ENCODE measurements at regions not wholly inside any gene's neighbourhood (a gene's known extent, or its start where the extent isn't known, plus 50 kb on each side); places are given as distances from the start of the nearest gene placed in this dataset.
"Not testable (repeated sequence)": the region's sequence is repeated elsewhere in the genome, so short reads cannot be mapped to it uniquely, and the experiment has no call there.

DNA sequence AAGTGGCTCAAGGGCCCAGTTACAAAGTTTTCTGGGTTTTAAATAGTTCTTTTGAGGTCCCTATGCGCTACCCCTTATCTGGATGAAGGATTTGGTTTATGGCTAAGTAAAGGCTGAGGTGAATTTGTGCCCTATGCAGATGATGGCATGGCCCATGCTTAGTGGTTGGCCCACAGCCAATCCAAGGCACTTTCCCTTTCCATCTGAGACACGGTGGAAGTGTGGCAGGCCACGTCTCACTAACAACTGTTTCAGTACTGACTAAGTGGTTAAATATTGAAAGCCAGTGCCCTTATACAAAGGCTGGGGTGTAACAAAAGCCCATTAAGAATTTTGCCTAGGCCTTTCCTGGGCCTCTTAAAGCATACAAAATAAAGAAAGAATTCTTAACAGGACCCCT, 260.3 kb downstream of the ZNF37A start:
- H3K27ac ChIP-seq (ENCODE audit: low read depth, low read length), result not testable (repeated sequence)
- 61 to 89% (median 79%) methylated on average over 3 of the region's 3 CpGs for WGBS, 3 donors

DNA sequence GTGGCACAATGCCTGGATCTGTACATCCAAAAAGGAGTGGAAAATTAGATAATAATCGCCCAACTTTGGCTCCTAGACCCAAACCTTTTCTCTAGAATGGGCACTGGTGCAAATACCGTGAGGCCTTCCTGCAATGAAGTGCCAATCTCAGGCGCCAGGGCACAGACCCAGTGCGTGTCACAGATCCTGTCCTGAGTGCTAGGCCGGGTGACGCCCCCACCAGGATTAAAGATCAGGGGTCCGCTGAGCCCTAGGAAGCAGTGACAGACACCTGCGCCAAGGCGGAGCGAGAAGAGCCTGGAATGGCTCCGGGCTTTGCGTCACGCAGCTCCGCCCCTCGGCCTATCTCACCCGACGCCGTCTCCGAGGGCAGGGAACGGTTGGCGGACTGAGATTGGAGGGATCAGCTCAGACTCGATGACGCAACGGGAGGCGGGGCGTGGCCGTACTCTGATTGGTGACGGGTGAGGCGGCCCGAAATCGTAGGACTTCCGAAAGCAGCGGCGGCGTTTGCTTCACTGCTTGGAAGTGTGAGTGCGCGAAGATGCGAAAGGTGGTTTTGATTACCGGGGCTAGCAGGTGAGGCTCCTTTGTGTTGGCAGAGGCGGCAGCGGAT, 261.9 kb downstream of the ZNF37A start:
- H3K27ac ChIP-seq (ENCODE audit: low read depth, low read length), result not testable (repeated sequence)
- 3 to 6% (median 4%) methylated on average over 26 to 35 of the region's 41 CpGs for WGBS, 3 donors

DNA sequence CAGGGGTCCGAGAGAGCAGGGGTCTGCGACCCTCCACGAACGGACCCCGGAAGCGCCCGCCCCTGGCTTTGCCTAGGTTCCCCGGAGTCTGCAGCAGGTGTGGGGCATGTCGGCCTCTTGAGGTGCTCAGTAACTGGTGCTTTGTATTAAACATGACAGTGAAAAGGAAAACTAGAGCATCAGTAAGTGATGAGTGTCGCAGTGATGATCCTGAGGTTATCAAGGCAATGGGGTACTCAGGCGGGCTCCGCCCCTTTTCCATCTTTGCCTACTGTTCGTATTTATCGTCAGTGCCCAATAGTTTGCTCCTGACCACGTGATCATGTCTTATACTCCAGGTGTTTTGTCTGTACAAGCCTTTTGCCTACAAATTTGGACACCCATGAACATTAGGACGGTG, 262.4 kb downstream of the ZNF37A start:
- 2 to 7% (median 3%) methylated on average over 8 to 12 of the region's 16 CpGs for WGBS, 3 donors

DNA sequence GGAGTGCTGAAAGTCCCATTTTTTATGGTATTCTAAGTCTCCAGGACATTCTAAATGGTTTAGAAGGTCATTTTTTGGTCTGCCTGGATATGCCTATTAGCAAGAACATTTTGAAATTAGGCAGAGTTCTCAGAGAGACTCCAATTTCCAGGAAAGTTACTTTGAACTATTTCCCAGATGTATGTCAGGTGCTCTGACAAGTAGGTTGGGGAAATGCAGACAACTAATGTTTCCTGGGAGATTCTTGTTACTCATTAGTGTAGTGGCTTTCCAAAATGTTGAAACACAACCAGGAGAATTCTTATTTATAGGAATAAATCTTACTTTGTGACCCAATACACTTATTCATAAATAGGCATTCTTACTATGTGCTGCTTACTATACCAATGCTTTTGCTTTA, 268.4 kb downstream of the ZNF37A start:
- not testable (repeated sequence) for H3K27ac ChIP-seq (ENCODE audit: low read depth, low read length)

More for the DNA sequence above, 262.4 kb downstream of the ZNF37A start:
- not testable (repeated sequence) for H3K27ac ChIP-seq (ENCODE audit: low read depth, low read length)

DNA sequence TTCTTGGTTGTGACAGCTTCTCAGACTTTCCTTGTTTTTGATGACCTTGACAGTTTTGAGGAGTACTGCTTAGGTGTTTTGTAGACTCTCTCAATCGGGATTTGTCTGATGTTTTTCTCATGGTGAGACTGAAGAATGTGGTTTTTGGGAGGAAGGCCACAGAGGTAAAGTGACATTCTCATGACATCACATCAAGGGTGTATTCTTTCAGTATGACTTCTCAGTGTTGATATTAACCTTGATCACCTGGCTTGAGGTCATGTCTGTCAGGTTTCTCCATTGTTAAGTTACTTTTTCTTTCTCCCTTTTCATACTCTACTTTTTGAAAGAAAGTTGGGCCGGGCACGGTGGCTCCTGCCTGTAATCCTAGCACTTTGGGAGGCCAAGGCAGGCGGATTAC, 269.9 kb downstream of the ZNF37A start:
- 88 to 97% (median 95%) methylated on average over 3 of the region's 4 CpGs for WGBS, 3 donors
- not testable (repeated sequence) for H3K27ac ChIP-seq (ENCODE audit: low read depth, low read length)

DNA sequence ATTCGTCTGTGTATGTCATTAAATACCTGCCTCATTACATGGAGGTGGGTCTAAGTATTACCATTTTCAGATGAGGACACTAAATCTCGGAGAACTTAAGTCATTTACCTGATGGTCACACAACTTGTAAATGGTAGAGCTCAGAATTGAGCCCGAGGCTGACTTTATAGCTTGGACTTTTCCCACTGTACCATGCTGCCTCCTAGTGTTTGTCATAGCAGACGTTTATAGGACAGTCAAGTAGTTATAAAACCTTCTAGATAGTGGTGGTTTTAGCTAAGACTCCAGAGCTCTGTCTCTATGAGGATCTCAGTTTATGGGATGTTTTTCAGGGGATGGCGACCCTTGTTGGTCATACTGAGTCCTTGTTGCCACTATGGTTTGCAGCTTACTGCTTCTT, 271.8 kb downstream of the ZNF37A start:
- H3K27ac ChIP-seq (ENCODE audit: low read depth, low read length), result not testable (repeated sequence)
- WGBS, 3 donors, result 49 to 59% (median 58%) methylated on average over 5 of the region's 5 CpGs

DNA sequence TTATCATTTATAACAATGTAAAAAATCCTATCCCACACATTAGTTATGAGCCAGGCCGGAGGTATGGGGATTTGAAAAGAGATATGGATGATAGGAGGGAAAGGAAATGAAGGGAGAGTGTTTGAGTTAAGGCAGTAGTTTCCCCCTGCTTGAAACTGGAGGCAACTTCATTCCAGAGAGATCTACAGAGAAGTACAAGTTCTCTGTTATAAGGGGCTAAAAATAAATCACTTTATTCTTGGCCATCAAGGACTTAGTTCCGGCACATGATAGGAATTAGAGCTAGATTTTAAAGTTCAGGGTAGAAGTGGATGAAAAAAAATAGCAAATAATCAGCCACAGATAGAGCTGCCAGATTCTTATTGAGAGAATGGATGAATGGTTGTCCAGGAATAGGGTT, 289.7 kb downstream of the ZNF37A start:
- WGBS, 3 donors, result 83 to 92% (median 89%) methylated on average over 2 of the region's 2 CpGs

DNA sequence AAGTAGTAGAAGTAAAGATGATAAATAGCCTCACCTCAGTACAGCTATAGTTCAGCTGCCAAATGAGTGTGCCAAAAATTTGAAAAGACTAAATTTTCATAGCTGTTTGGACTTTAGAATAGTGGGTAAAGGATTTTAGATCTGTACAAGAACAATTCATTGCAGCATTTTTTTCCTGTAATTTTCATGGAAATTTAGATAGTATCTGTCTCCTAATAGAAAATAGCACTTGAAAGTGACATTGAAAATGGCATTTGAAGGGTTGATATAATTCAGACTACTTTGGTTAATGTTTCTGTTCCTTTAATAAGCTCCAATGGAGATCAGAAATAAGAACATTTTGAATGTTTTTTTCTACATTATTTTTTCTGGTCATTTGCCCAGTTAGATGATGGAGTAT, 292.7 kb downstream of the ZNF37A start:
- not testable (repeated sequence) for H3K27ac ChIP-seq (ENCODE audit: low read depth, low read length)

More for the DNA sequence above, 289.7 kb downstream of the ZNF37A start:
- H3K27ac ChIP-seq (ENCODE audit: low read depth, low read length), result not testable (repeated sequence)

DNA sequence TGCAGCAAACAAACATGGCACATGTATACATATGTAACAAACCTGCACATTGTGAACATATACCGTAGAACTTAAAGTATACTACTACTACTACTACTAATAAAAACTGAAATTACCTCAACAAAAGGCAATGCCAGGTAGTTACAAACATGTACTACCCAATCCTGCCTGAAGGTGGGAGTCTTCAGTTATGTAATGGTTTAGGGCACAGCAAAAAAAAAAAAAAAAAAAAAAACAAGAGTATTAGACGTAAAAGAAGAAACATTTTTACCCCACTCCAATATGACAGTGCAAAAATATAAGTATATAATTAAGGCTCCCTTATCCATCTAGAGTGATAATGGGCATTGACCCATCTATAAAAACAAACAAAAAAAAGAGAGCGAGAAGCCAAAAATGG, 296.6 kb downstream of the ZNF37A start:
- H3K27ac ChIP-seq (ENCODE audit: low read depth, low read length), result not testable (repeated sequence)
- WGBS, 3 donors, result 71 to 73% (median 71%) methylated on average over 3 of the region's 3 CpGs

DNA sequence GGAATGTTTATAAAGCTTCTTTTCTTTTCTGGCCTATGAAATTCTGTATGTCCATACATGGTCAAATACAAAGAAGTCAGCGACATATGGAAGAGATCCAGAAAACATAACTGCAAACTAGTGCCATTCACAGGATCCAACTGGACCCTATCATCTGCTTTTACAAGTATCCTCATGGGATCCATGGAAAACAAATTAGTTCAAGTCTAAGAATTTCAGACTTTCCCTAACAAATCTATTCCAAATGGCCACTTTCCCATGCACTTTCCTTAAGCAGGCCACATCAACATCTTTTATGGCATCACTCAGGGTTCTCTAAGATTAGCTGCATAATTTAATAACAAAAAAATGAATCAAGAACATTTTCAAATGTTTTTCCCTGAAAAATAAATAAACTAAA, 301.3 kb downstream of the ZNF37A start:
- WGBS, 3 donors, result 82 to 94% methylated on average over 1 of the region's 1 CpG; no CpG with 5 or more reads in 1 of the 3 donors

DNA sequence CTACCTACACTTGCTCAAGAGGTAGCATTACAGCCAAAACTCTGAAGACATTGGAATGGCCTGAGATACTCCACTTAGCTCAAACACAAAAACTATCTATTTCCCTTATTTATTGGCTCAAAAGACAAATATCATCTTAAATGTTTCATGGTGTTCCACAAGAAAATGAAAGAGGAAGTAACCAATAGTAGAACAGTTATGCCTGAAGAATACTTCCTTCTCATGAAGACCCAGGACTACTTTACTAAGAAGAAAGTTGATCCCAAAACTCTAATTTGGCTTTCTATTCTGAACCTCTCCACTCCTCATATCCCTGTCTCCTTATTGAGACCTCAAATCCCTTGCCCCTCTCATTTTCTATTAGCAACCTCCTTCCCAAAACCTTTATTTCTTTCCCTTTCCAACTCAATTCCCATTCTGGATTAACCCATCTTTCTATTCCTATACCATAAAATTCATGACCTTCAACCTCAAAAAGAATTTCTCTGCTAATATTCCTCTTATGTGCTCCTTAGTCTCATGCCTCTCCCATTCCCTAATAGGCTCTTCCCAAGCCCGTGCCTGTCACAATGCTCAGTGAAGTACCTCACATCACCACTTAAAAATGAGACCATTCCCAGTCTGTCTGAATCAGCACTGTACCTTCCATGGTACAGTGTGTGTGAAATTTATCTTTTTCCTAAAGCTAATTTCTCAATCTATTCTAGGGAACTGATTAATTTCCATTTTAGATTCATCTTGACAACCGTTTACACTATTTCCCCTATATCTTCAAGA, 302.2 kb downstream of the ZNF37A start:
- H3K27ac ChIP-seq (ENCODE audit: low read depth, low read length), result not testable (repeated sequence)

More for the DNA sequence above, 301.3 kb downstream of the ZNF37A start:
- H3K27ac ChIP-seq (ENCODE audit: low read depth, low read length), result not testable (repeated sequence)

DNA sequence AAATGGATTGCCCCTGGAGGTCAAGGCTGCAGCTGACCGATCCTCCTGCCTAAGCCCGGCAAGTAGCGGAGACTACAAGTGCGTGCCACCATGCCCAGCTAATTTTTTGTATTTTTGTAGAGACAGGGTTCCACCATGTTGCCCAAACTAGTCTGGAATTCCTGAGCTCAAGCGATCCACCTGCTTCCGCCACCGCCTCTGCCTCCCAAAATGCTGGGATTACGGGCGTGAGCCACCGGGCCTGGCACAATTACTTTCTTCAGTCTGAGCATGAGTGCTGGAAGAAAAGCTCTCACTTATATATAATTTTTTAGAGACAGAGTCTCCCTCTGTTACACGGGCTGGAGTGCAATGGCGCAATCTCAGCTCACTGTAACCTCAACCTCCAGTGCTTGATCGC, 307.4 kb downstream of the ZNF37A start:
- WGBS, 3 donors, result 69 to 86% (median 81%) methylated on average over 12 to 13 of the region's 13 CpGs
- H3K27ac ChIP-seq (ENCODE audit: low read depth, low read length), result not testable (repeated sequence)

More for the DNA sequence above, 302.2 kb downstream of the ZNF37A start:
- 86 to 93% (median 87%) methylated on average over 1 to 2 of the region's 2 CpGs for WGBS, 3 donors

DNA sequence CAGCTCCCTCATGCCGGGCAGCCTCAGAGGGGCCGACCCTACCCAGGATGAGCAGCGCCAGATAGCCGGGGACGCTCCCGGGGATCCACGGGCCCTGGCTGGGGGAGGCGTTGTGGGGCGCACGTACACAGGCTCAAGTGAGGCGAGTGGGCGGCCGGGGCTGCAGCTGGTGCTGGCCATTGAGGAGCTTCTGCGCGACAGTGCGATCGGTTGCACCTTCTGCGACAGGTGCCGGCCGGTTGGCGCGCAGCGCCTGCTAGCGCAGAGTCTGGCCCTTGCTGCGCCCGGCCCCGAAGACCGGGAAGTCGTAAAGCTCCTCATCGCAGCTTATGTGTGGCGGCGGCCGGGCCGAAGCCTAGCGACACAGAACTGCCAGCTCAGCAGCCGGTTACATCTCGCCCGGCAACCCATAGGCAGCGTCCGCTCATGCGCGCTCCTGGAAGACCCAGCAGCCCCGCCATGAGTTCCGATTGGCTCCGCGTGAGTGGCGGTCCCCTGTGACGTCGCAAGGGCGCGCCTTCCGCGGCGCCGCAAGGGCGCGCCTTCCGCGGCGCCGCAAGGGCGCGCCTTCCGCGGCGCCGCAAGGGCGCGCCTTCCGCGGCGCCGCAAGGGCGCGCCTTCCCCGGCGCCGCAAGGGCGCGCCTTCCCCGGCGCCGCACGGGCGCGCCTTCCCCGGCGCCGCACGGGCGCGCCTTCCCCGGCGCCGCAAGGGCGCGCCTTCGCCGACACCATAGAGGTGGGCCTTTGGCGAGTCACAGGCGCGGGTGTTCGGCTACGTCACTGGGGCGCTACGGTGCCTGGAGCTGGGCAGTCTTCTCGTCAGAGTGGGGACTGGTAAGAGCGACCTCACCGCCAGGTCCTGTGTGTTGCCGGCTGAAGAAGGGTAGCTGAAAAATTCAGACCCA, 308.6 kb downstream of the ZNF37A start:
- 0 to 1% (median 1%) methylated on average over 69 to 103 of the region's 110 CpGs for WGBS, 3 donors
- H3K27ac ChIP-seq (ENCODE audit: low read depth, low read length), result peak overlapping the region; percentile 72

DNA sequence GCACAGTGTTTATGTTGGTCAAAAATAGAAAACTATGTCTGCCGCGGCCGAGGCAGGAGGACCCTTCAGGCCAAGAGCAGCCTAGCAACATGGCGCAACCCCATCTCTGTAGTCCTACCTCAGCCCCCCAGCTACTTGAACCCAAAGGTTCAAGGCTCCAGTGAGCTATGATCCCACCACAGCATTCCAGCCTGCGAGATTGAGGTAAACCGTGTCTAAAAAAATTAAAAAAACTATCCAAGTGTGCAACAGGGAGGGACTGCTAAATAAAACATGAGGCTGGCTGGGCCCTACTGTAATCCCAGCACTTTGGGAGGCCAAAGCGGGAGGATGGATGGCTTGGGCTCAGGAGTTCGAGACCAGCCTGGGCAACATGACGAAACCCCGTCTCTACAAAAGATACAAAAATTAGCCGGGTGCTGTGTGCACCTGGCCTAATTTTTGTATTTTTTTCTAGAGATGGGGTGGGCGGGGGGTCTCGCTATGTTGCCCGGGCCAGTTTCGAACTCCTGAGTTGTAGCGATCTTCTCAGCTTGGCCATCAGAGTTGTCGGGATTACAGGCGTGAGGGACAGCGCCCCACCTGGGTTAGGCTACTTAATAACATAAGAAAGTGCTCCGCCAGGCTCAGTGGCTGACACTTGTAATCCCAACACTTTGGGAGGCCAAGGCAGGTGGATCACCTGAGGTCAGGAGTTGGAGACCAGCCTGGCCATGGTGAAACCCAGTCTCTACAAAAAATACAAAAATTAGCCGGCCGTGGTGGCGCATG, 309.4 kb downstream of the ZNF37A start:
- WGBS, 3 donors, result 70 to 76% (median 71%) methylated on average over 21 to 23 of the region's 23 CpGs
- peak overlapping the region; percentile 66 for H3K27ac ChIP-seq (ENCODE audit: low read depth, low read length)

DNA sequence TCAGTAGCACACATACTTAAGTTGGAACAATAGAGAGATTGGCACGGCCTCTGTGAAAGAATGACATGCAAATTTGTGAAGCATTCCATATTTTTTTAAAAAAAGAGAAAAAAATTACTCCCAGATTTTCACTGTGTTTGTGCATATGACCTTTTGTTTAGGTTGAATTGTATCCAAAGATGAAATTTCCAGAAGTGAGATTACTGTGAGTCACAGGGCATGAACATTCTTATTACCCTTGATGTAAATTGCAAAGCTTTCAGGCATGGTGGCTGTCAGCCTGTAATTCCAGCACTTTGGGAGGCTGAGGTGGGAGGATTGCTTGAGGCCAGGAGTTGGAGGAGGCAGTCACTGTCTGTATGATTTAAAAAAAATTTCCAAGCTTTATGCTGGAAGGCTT, 329.5 kb downstream of the ZNF37A start:
- WGBS, 3 donors, result 79 to 90% methylated on average over 1 of the region's 1 CpG; no CpG with 5 or more reads in 1 of the 3 donors
- H3K27ac ChIP-seq (ENCODE audit: low read depth, low read length), result not testable (repeated sequence)

DNA sequence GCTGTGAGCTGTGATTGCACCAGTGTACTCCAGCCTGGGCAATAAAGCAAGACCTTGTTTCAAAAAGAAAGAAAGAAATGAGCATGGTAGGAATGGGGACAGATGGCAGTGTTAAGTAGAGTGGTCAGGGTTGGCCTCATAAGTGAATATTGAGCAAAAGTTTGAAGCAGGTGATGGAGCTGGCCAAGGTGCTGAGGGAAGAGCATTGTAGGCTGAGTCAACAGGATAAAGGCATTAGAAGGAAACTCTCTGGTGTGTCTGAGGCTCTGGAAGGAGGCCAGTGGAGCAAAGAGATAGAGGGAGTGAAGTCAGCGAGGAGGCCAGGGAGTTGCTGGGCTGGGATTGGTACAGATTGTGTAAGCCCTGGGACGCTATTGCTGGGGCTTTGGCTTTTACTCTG, 336.1 kb downstream of the ZNF37A start:
- 71% methylated on average over 1 of the region's 2 CpGs; no CpG with 5 or more reads in 2 of the 3 donors for WGBS, 3 donors
- not testable (repeated sequence) for H3K27ac ChIP-seq (ENCODE audit: low read depth, low read length)

DNA sequence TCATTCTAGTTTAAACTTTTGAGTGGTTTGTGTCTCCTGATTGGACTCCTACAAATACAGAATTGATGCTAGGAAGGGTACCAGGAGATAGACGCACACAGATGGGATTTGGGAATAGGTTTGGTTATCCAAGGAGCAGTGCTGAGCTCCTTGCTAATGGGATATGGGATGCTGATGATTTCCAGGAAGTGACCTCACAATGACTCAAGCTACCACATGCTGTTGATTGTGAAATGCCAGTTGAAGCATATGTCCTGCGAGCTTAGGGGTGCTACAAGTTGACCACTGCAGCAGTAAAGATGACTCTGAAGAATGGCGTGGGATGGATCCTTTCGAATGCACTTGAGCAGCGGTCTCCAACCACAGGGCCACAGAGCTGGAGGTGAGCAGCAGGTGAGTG, 343.2 kb downstream of the ZNF37A start:
- WGBS, 3 donors, result 95 to 100% (median 96%) methylated on average over 3 to 5 of the region's 5 CpGs

DNA sequence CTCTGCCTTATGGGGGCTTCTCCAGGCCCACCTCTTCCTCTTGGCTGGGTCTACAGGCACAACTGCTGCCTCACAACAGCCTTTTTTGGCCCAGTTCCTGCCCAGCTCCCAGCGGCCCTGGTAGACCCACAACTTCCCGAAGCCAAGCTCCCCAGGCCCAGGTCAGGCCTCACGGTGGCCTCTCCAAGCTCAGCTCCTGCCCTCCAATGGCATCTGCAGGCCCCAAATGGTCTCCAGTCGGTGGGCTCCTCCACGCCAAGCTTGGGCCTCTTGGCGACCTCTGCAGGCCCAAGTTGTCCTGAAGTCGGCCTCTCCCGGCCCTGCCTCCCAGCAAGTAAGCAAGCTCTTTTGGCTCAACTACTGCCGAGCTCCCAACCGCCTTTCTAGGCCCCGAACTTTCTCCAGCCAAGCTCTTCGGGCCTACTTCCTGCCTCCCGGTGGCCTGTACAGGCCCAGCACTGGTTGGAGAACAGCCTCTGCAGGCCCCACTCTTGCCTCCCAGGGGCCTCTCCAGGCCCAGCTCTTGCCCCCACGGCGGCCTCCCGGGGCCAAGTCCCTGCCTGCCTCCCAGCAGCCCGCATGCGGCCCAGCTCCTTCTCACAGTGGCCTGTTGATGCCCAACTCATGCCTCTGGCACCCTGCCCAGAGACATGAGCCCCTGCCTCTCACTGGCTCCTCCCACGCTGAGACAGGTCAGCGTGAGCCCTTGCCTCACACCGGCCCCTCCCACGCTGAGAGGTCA, 354.6 kb downstream of the ZNF37A start:
- WGBS, 3 donors, result 96 to 97% (median 97%) methylated on average over 20 to 22 of the region's 22 CpGs

More for the DNA sequence above, 343.2 kb downstream of the ZNF37A start:
- not testable (repeated sequence) for H3K27ac ChIP-seq (ENCODE audit: low read depth, low read length)

More for the DNA sequence above, 354.6 kb downstream of the ZNF37A start:
- H3K27ac ChIP-seq (ENCODE audit: low read depth, low read length), result not testable (repeated sequence)
